ENCODE measurements at regions not wholly inside any gene's neighbourhood (a gene's known extent, or its start where the extent isn't known, plus 50 kb on each side); places are given as distances from the start of the nearest gene placed in this dataset.

GRCh38 chr3:152105446-152105845 is 163.3 kb upstream of the MBNL1 start:
- BruUV-seq (replicated peaks), result no TSS peak
- ATAC-seq (no peak), DNase-seq (ENCODE audit: low read depth, low spot score) (no peak)
- Histone ChIP-seq H3K27me3 (ENCODE audit: insufficient read depth, low read length) (no peaks in the 10 kb centered on the region), H3K4me1 (ENCODE audit: control insufficient read depth in 1 of 2, insufficient read depth in 2 of 2, low read length in 2 of 2) (no peaks in the 10 kb centered on the region; a peak in 1 of 4 replicates), H3K9me2 (ENCODE audit: insufficient read depth) (no peaks in the 10 kb centered on the region), H4K20me1 (ENCODE audit: insufficient read depth) (no peaks in the 10 kb centered on the region), H3K4me3 (replicated peaks in 1 of 2; ENCODE audit: low read depth in 1 of 2, low read length in 2 of 2) (no peak overlapping the region), H3K36me3 (ENCODE audit: control insufficient read depth in 1 of 2, insufficient read depth in 2 of 2, low read length in 2 of 2) (no peaks in the 10 kb centered on the region), H3K79me2 (ENCODE audit: insufficient read depth, low read length) (no peaks in the 10 kb centered on the region), H3K4me2 (ENCODE audit: low read length) (no peak overlapping the region), H2AFZ (ENCODE audit: low read depth, low read length, poor library complexity, severe bottlenecking) (no peak overlapping the region), H3K9ac (ENCODE audit: low read length) (no peak overlapping the region), H3K27ac (ENCODE audit: low read depth, low read length) (no peak overlapping the region), H3K9me3 (ENCODE audit: control insufficient read depth in 1 of 2, insufficient read depth in 1 of 2, low read depth in 1 of 2, low read length in 2 of 2) (no peaks in the 10 kb centered on the region)
- intact Hi-C loops (cut with micrococcal nuclease), result no loop called here
- RAD21 ChIA-PET (ENCODE audit: low non-redundant PET in 1 of 2, low total read pairs in 2 of 2, uncharacterized antibody in 2 of 2, unreplicated experiment in 2 of 2), result no interaction called here
- TF ChIP-seq SP1 (IDR thresholded peaks at IDR 0.05; ENCODE audit: low read depth), result no peak
- TF ChIP-seq ZBTB33 (IDR thresholded peaks at IDR 0.05; ENCODE audit: extremely low read depth, insufficient replicate concordance, low read length), result no peak
- TF ChIP-seq MAX (IDR thresholded peaks at IDR 0.05), result no peak
- no peak for TF ChIP-seq POLR2AphosphoS5 (IDR thresholded peaks at IDR 0.05; ENCODE audit: low read depth, low read length)
- no peak for TF ChIP-seq ELF1 (IDR thresholded peaks at IDR 0.05; ENCODE audit: borderline replicate concordance, low read depth)
- TF ChIP-seq TCF7L2 (IDR thresholded peaks at IDR 0.05; ENCODE audit: borderline replicate concordance, extremely low read depth, insufficient read depth, insufficient read length), result no peak
- no peak for TF ChIP-seq FOSL1 (IDR thresholded peaks at IDR 0.05; ENCODE audit: low read depth)
- no peak for TF ChIP-seq SRF (IDR thresholded peaks at IDR 0.05; ENCODE audit: low read depth)
- no peak for TF ChIP-seq EGR1 (IDR thresholded peaks at IDR 0.05; ENCODE audit: low read depth)
- TF ChIP-seq CTCF (IDR thresholded peaks at IDR 0.05 in 2 of 3, conservative IDR thresholded peaks at IDR 0.05 in 1 of 3; ENCODE audit: borderline replicate concordance in 1 of 3, insufficient read depth in 1 of 3, low read depth in 2 of 3, low read length in 2 of 3), result no peak
- TF ChIP-seq ZNF274 (IDR thresholded peaks at IDR 0.05; ENCODE audit: low read depth, low read length), result no peak
- TF ChIP-seq YY1 (IDR thresholded peaks at IDR 0.05; ENCODE audit: extremely low read depth, insufficient replicate concordance, low read depth, low read length), result no peak
- no peak for TF ChIP-seq SIN3A (IDR thresholded peaks at IDR 0.05; ENCODE audit: low read depth)
- CTCF ChIA-PET, result no interaction called here
- POLR2A ChIA-PET, result no interaction called here

All from HCT116 (cell line).